ENCODE measurements at regions not wholly inside any gene's neighbourhood (a gene's known extent, or its start where the extent isn't known, plus 50 kb on each side); places are given as distances from the start of the nearest gene placed in this dataset.

- TF ChIP-seq EZH2 (IDR thresholded peaks at IDR 0.05) (no peak), POLR2AphosphoS5 (IDR thresholded peaks at IDR 0.05; ENCODE audit: borderline replicate concordance, low read depth, low read length) (no peak)
These were observed 467.4 kb upstream of the SORCS1 start for GRCh38 chr10:107631876-107632275.

Data from SK-N-MC (cell line).